NCI-H2081 (cell line): ENCODE measurements at regions not wholly inside any gene's neighbourhood (a gene's known extent, or its start where the extent isn't known, plus 50 kb on each side); places are given as distances from the start of the nearest gene placed in this dataset.
"Not testable (repeated sequence)": the region's sequence is repeated elsewhere in the genome, so short reads cannot be mapped to it uniquely, and the experiment has no call there.

Experiments
- DNase-seq, 2 experiments: peaks; one replicate each; lab custom pipeline; 2025; lab: John Stamatoyannopoulos, UW

DNA sequence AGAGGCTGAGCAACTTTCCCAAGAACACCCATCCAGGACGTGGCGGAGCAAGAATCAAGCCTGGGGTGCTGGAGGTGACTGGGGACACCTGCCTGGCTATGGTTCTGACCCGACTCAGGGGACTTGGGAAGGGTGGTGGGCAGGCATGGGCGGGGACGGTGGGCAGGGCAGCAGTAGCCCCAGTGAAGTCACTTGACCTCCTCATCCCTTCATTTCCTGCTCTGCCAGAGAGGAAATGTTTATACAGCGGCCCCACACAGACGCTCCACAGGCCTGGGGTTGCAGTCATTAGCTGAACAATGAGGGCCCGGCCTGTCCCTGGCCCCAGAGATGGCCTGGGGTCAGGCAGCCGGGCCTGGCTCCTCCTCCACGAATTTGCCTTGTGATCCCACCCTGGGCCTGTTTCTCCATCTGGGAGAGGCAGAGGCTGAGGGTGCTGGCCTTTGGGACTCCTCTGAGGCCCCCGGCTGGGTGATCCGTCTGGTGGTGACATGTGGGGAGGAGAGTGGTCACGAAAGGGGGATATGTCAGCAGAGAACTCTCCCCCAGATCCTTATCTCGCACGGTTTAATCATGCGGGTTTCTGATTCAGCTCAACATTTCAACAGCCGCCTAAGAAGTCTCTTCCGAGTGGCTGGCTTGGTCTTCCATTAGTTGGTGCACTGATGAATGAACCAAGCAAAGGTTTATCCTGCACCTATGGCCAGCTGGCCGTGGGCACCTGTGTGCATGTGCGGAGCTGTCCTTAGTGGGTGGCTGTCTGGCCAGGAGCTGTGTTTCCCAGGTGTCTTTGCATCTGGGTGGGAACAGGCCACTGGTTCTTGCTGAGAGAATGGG, 175.9 kb downstream of the IRF8 start:
- DNase-seq = no peak

DNA sequence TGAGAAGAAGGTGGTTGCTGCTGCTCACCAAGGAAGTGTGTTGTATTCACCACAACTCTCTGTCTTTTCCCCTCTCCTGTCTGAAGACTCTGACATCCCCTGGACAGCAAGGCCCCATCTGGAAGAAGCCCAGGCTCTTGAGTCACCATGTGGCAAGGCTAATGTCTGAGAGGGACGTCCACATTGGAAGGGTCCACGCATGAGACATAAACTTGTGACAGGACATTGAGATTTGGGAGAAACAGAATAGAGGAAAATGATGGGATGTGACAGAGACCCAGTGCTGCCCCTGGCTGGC, 176.5 kb downstream of the IRF8 start:
- no peak for DNase-seq

DNA sequence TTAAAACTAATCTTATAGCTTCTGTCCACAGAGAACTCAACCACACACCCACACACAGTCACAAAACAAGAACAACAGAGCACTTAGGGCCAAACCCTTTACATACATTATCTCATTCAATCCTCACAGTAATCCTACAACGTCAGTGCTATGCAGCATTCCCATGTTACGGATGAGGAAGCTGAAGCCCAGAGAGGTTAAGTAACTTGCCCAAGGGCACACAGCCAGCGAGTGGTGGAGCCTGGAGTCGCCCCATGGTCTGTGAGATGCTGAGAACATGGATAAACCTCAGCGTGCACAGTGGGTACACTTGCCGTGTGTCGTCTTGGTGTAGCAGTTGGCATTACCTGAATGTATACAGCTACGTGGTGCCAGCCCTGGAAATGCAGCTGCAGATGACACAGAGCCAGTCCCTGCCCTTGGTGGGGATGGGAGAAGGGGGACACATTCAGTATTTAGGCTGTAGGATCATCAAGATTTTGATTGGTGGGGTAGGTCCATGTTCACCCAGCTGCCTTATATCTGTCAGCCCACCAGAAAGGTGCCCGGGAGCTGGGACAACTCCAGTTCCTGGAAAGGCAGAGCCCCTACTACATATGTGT, 177.0 kb downstream of the IRF8 start:
- DNase-seq = no peak

DNA sequence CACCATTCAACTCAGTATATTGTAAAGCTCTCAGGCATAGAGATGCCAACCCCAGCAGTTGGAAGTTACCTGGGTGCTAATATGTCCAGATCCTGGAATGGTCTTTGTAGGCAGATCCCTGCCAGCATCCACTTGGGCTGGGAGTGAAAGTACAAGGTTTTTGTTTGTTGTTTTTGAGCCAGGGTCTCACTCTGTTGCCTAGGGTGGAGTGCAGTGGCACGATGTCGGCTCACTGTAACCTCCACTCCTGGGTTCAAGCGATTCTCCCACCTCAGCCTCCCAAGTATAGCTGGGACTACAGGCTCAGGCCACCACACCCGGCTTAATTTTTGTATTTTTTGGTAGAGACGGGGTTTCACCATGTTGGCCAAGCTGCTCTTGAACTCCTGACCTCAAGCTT, 177.6 kb downstream of the IRF8 start:
- DNase-seq = no peak

DNA sequence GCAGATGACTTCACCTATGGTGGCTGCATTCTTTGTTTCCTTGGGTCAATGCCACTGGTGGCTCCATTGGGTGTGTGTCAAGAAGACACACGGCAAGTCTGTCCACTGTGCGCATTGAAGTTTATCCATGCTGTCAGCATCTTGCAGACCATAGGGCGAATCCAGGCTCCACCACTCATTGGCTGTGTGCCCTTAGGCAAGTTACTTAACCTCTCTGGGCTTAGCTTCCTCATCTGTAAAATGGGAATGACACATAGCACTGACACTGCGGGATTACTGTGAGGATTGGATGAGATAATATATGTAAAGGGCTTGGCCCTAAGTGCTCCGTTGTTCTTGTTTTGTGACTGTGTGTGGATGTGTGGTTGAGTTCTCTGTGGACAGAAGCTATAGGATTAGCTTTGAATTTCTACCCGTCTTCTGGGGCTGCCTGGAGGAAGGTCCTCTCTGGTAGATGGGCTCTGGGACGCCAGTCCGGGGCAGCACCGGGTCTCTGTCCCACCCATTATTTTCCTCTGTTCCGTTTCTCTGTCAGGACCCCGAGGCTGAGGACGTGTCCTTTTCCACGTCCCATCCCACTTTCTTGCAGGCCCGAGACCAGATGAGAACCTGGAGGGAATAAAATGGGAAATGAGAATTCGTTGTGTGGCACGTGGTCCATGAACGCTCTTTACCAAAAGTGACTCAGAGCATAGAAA, 178.4 kb downstream of the IRF8 start:
- no peak for DNase-seq

DNA sequence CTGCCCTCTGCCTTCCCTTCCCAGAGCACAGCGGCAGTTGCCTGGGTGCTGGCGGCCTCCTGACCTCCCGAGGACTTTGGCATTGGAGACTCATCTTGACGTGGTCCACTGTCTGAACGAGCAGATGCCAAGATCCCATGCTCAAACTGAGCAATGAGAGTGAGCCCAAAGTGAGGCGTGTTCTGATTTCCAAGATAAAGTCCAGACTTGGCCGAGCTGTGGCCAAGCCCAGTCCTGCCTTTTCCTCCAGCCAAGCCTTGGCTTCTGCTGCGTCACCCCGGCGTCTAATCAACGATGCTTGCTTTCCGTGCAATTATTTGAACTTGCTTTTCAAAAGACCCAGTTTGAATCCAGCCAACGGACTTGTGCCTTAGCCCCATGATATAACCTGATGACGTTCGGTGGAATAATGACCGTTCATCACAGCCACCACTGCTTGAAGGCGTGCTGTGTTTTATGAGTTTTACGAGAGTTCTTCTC, 179.2 kb downstream of the IRF8 start:
- no peak for DNase-seq

DNA sequence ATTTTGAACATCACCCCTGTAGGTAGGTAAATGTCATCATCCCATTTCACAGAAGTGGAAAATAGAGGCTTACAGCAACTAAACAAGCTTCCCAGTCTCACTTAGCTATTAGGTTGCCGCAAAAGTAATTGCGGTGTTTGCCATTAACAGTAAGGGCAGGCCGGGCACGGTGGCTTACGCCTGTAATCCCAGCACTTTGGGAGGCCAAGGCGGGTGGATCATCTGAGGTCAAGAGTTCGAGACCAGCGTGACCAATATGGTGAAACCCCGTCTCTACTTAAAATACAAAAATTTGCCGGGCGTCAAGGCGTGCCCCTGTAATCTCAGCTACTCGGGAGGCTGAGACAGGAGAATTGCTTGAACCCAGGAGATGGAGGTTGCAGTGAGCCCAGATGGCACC, 179.7 kb downstream of the IRF8 start:
- not testable (repeated sequence) for DNase-seq

DNA sequence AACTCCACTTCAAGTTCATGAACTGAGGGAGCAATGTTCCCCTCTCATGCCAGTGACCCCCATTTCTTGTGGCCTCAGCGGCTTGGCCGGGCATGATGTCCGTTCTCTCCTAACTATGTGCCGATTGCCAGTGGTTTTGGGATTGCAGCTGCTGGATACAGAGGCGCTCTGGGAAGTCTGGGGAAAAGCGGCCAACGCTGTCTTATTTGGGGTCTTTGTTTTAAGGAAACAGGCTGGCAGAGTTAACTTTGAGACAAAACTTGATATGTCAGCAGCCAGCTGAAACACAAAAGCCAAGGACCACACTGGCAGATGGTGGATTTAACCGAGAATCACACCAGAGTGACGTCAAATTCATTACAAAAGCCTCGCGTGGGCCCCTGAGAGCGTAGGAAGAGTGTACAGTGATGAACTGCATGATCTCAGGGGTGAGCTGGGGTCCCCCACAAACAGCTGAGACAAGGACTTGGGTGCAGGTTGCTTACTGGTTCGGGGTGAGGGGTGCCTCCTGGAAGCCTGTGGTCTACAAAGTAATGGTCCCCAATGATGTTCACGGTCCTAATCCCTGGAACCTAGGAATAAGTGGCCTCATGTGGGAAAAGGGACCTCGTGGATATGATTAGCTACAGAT, 180.4 kb downstream of the IRF8 start:
- no peak for DNase-seq

DNA sequence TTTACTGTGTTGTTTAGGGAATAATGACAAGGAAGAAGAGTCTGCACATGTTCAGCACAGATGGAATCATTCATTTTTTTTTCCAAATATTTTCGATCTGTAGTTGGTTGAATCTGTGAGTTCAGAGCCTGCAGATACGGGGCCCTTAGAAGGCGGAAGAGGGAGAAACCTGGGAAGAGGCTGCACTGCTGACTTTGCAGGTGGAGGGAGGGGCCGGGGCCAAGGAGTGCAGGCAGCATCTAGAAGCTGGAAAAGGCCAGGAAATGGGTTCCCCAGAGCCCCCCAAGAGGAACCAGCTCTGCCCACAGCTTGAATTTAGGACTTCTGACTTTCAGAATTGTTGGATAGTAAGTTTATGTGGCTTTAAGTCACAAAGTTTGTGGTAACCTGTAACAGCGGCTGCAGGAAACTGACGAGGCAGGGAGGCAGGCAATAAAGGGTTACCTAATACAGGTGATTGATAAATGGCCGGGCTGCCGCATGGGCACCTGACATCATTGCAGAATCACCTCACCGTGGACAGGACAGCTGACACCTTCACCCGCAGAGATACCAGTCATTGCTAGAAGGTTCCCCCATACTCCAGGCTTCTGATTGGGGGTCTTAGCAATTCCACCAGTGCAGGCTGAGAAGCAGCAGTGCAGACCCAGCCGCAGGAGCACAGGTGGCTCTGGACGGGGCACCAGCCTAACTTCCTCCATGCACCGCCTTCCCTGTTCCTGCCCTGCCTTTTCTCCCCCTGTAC, 181.3 kb downstream of the IRF8 start:
- no peak for DNase-seq

DNA sequence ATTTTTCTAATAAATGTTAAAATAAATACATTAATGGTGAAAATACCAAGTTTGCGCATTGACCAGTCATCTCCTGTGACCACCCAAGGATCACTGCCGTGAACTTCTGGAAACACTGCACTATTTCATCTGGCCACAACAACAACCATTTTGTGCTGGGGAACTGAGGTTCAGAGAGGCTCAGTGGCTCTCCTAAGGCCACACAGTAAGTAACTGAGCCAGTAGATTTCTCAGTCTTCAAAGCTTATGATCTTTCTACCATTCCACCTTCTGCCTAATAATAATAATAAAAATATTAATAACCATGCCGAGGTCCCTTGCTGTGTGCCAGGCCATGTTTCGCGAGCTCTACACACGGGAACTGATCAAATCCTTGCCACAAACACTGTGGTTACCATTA, 182.0 kb downstream of the IRF8 start:
- DNase-seq = no peak

DNA sequence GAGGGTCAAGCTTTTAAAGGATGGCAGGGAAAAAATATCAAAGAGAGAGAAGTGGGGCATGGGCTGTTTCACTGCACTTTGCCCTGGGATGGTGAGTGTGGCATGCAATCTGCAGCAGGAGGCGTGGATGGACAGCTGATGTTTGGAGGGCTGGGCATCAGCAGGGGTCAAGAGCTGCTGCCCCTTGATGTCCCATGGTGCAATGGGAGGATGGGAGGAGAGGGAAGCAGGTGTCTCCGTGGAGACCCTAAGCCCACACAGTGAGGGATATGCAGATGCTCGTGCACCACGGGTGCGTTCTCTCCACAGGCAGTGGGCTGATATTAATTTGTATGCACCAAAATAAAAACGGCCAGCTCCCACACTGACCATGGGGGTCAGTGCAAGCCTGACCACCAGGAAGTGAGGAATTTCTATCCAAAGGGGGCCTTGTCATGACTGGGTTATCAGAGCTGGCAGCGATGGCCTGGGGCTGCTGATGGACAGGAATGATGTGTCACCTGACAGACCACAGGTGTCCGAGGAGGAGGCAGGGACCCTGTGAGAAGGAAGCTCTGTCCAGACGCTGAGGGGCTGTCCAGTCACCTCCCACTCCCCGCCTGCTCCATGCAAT, 183.6 kb downstream of the IRF8 start:
- no peak for DNase-seq

DNA sequence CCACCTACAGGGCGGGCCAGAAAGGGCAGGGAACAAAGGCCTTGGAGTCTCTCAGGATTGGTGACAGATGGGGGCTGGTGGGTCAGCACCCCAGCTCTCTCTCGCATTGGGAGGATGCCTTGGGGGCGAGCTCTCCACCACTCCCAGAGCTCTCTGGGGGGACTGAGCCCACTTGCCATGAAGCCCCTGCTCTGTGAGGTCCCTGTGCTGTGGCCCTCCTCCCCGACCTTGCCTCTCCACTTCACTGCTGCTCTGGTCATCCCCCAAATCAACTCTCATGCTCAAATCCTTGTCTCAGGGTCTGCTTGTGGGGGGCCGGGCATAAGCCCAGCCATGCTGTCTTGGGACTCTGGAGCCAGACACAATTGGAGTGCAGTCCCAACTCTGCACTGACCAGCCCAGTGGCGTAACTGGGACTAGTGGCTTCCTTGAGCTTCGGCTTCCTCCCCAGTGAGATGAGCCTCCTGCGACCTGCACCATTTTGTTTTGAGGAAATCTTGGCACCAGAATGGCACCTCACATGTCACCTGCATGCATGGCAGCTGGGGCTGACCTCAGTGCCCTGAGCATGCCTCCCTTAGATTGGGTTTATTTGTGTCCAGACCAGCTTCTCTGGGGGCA, 184.5 kb downstream of the IRF8 start:
- no peak for DNase-seq

DNA sequence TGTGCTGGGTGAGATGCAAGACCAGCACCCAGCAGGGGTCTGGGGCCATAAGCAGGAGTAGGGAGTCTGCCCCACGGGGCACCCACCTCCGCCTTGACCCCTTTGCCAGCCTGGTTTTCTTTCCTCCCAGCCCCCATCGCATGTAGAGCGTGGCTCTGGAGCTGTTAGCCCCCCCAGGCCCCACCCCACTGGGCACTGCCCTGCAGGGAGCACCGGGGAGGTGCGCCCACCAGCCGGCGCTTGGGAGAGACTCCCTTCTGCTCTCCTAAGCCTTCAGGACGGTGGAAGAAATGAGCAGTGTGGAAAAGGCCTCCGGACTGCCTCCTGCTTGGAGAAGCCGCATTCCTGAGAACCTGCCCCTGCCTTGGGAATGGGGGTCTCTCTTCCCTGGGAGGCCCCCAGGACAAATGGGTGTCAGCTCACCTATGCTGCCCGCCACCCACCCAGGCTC, 186.2 kb downstream of the IRF8 start:
- DNase-seq = no peak

DNA sequence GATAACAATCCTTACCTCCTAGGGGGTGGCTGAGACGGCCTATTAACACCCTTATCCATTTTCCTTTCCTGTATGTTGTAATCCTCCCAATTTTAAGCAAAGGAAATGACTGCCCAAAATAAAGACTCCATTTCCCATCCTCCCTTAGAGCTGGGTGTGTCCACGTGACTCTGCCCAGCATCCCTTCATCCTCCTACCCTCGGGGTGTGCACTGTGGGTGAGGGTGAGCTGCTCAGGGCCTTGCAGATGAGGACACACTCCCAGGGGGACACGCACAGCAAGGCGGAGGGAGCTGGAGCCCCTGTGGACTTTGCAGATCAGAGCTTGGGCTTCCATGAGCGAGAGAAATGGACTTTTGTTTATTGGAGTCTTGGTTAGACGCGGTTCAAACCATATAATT, 186.8 kb downstream of the IRF8 start:
- no peak for DNase-seq

DNA sequence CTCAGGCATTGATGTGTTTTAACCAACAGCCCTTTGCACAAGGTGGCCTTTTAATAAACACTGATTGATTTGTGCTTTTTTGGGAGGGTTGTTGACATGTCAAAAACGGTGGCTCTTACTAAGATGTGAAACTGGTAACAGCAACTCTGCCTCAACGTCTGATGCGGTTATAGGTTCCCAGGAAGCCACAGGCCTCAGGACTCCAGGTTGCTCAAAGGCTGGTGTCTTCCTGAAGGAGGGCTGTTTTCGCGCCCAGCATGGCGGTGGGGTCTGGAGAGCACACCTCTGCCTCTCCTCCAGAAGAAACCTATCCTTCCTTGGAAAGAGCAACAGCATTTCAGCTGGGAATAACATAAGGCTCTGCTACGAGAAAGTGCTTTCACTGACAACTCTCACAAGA, 187.5 kb downstream of the IRF8 start:
- no peak for DNase-seq

DNA sequence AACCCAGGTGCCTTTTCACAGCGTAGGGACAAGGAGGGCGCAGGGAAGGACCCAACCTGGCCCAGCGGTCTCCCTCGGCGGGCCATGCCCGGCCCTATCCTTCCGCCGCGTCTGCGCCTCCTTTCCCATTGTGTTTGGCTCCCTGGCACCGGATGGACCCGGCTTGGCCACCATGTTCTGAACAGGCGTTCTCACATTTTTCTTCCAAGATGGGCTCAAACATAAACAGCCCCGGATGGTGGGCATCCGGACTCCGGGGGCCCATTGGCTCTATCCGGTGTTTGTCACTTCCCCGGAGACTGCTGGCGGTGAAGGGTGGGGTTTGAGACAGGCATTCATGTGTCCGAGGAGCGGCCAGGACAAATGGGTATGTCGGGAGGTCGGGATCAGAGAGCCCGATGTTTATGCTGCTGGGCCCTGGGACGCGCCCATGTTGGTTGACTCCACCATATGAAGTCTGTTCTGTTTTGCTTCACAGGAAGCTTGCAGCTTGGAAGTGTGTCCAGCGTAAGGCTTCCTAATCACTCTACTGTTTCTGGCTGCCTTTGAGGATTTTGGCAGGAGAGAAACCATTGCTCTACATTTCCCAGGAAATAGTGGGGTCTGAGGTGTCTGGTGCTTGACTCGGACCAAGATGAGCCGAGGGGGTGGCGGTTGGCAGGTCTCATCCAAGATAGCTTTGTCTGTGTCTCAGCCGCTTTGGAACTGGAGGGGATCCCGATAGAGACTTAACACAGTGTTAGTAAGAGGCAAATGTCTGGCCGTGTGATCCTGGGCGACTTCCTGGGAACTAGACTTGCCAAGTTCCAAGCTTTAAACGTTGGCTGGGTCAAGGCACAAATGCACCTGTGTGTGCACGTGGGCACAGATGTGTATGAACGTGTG, 188.3 kb downstream of the IRF8 start:
- no peak for DNase-seq

DNA sequence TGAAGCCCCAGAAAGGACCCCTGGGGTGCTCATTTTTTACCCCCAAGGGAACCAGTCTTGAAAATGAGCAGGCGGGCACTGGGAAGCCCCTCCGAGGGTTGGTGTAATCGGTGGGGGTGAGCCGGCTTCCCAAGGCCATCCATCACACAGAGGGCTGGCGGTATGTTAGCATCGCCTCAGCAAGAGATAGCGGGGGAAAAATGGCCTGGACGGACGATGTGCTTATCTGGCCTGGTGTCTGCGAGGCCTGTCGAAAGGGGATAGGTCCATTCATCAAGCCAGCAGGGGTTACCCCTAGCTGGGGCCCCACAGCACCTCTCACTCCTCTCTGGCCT, 188.9 kb downstream of the IRF8 start:
- no peak for DNase-seq

DNA sequence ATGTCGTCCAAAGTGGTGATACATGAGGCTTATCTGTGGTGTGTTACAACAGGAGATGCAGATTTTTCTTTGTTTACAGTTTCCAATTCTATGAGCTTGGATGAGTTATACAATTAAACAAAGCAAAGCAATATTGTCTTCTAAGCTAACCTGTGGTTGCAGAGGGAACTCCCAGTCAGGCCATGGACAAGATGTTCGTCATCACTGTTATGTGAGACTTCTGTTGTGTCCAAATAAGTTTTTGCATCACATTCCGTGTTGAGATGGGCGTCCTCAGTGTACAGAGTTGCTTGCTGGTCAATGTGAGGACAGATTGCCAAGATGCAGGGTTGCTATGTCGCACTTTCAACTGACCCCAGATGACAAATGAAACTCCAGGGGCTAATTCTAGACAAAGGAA, 189.3 kb downstream of the IRF8 start:
- DNase-seq = no peak

DNA sequence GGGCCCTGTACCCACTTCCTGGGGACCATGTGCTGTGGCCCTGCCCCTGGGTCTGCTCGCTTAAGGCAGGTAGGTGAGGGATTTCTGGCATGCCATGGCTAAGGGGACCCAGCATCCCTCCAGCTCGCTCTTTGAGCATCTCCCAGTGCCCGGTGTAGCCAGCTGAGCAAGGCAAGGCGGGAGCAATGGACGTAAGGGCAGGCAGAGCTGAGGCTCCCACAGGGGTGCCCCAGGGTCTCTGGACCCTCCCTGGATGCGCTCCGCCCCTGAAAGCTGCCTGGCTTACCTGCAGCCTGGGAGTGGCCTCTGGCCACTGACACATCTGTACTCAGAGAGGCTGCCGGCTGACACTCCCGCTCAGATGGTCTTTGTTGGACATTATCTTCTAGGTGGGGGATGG, 189.9 kb downstream of the IRF8 start:
- DNase-seq = no peak

DNA sequence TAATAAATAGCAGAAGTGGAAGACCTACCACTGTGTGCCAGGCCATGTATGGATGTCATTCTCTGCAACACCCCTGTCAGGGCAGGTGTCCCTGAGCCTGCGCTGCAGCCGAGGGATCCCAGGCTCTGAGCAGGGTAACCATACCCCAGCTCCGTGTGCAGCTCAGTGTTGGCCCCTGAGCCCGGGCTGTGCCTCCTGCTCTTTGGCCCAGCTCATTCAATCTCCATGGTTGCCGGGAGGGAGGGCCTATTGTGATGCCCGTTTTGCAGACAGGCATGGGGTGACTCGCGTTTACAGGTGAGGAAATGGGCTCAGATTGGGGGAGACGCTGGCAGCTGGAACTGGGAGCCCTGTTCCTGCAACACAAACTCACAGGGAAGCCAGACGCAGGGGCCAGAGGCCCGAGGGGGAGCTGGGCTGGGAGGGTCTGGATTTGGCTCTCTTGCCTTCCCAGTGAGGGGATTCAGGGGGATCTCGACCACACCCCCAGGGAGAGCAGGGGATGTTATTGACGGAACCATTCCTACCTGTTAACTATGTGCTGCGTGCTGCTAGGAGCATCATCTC, 190.5 kb downstream of the IRF8 start:
- DNase-seq = no peak
